Dermis microvascular lymphatic vessel endothelial cell (primary cell): ENCODE measurements at regions not wholly inside any gene's neighbourhood (a gene's known extent, or its start where the extent isn't known, plus 50 kb on each side); places are given as distances from the start of the nearest gene placed in this dataset.
"Not testable (repeated sequence)": the region's sequence is repeated elsewhere in the genome, so short reads cannot be mapped to it uniquely, and the experiment has no call there.

Source experiments
- DNase-seq, 2 donors: peaks; one replicate each; pipeline versions ENCODE4 v3.0.0 to v3.0.0-alpha.2; 2010; ENCODE audit warnings: low read depth in 2 of 2

GRCh38 chr13:65722506-65722905 lies 1507.6 kb downstream of the PCDH9 start:
- no peak for DNase-seq

GRCh38 chr13:65719831-65720230 lies 1510.3 kb downstream of the PCDH9 start:
- peak in 1 of 2 donors; percentile 85 for DNase-seq

GRCh38 chr13:65710514-65710913 lies 1519.6 kb downstream of the PCDH9 start:
- no peak for DNase-seq

- DNase-seq: no peak
Observed at GRCh38 chr13:65697843-65698242, 1532.3 kb downstream of the PCDH9 start.

- DNase-seq: no peak
Observed at GRCh38 chr13:65679240-65679639, 1550.9 kb downstream of the PCDH9 start.

GRCh38 chr13:65677906-65678305 lies 1552.2 kb downstream of the PCDH9 start:
- DNase-seq: no peak

- not testable (repeated sequence) for DNase-seq
Observed at GRCh38 chr13:65675383-65675782, 1554.8 kb downstream of the PCDH9 start.

GRCh38 chr13:65670014-65670625 lies 1560.0 kb downstream of the PCDH9 start:
- DNase-seq: no peak

- DNase-seq: no peak
Observed at GRCh38 chr13:65660731-65661130, 1569.4 kb downstream of the PCDH9 start.

GRCh38 chr13:65656740-65657329 lies 1573.3 kb downstream of the PCDH9 start:
- DNase-seq: peak; percentile 5 to 42

- no peak for DNase-seq
Observed at GRCh38 chr13:65653613-65654012, 1576.5 kb downstream of the PCDH9 start.

- no peak for DNase-seq
Observed at GRCh38 chr13:65650321-65650720, 1579.8 kb downstream of the PCDH9 start.

- no peak for DNase-seq
Observed at GRCh38 chr13:65642996-65643395, 1587.1 kb downstream of the PCDH9 start.

GRCh38 chr13:65642301-65642700 lies 1587.8 kb downstream of the PCDH9 start:
- no peak for DNase-seq

GRCh38 chr13:65638572-65639168 lies 1591.5 kb downstream of the PCDH9 start:
- peak; percentile 26 to 57 for DNase-seq

GRCh38 chr13:65633806-65634205 lies 1596.3 kb downstream of the PCDH9 start:
- DNase-seq: no peak

- DNase-seq: no peak
Observed at GRCh38 chr13:65631078-65631477, 1599.1 kb downstream of the PCDH9 start.

- no peak for DNase-seq
Observed at GRCh38 chr13:65629926-65630325, 1600.2 kb downstream of the PCDH9 start.

GRCh38 chr13:65623148-65623547 lies 1607.0 kb downstream of the PCDH9 start:
- DNase-seq: no peak

- DNase-seq: no peak
Observed at GRCh38 chr13:65615506-65615905, 1614.6 kb downstream of the PCDH9 start.

- DNase-seq: no peak
Observed at GRCh38 chr13:65613004-65613403, 1617.1 kb downstream of the PCDH9 start.

GRCh38 chr13:65609350-65609749 lies 1620.8 kb downstream of the PCDH9 start:
- no peak for DNase-seq

- no peak for DNase-seq
Observed at GRCh38 chr13:65606622-65607021, 1623.5 kb downstream of the PCDH9 start.
